GM21423 (cell line): ENCODE measurements at regions not wholly inside any gene's neighbourhood (a gene's known extent, or its start where the extent isn't known, plus 50 kb on each side); places are given as distances from the start of the nearest gene placed in this dataset.

ENCODE experiments used
- ATAC-seq: cut with Tn5 transposase; IDR thresholded peaks from one replicate; pipeline ENCODE4 v1.9.1; 2021; ENCODE audit warnings: mild to moderate bottlenecking, moderate library complexity; ENCODE audit not compliant: unreplicated experiment

- ATAC-seq, result no peak
Observed at GRCh38 chr20:11539450-11539849, 378.2 kb upstream of the BTBD3 start.

- no peak for ATAC-seq
Observed at GRCh38 chr20:11540558-11540957, 377.1 kb upstream of the BTBD3 start.

- no peak for ATAC-seq
Observed at GRCh38 chr20:11542645-11543044, 375.0 kb upstream of the BTBD3 start.

- ATAC-seq, result peak; percentile 67
Observed at GRCh38 chr20:11544029-11544678, 373.5 kb upstream of the BTBD3 start.

- ATAC-seq, result no peak
Observed at GRCh38 chr20:11546939-11547338, 370.8 kb upstream of the BTBD3 start.

GRCh38 chr20:11549172-11550103 lies 368.3 kb upstream of the BTBD3 start:
- no peak for ATAC-seq

- no peak for ATAC-seq
Observed at GRCh38 chr20:11550657-11551338, 366.9 kb upstream of the BTBD3 start.

- no peak for ATAC-seq
Observed at GRCh38 chr20:11551479-11551878, 366.2 kb upstream of the BTBD3 start.

GRCh38 chr20:11553603-11554002 lies 364.1 kb upstream of the BTBD3 start:
- no peak for ATAC-seq

- no peak for ATAC-seq
Observed at GRCh38 chr20:11555510-11555909, 362.2 kb upstream of the BTBD3 start.

GRCh38 chr20:11556410-11556809 lies 361.3 kb upstream of the BTBD3 start:
- ATAC-seq, result no peak

GRCh38 chr20:11564491-11564890 lies 353.2 kb upstream of the BTBD3 start:
- no peak for ATAC-seq

GRCh38 chr20:11569163-11569562 lies 348.5 kb upstream of the BTBD3 start:
- ATAC-seq, result no peak

- no peak for ATAC-seq
Observed at GRCh38 chr20:11573507-11573906, 344.2 kb upstream of the BTBD3 start.

- ATAC-seq, result no peak
Observed at GRCh38 chr20:11581271-11581670, 336.4 kb upstream of the BTBD3 start.

- ATAC-seq, result no peak
Observed at GRCh38 chr20:11582060-11582459, 335.6 kb upstream of the BTBD3 start.

GRCh38 chr20:11585752-11586352 lies 331.8 kb upstream of the BTBD3 start:
- ATAC-seq, result no peak

- ATAC-seq, result no peak
Observed at GRCh38 chr20:11588875-11589274, 328.8 kb upstream of the BTBD3 start.

- no peak for ATAC-seq
Observed at GRCh38 chr20:11591965-11592364, 325.7 kb upstream of the BTBD3 start.

- no peak for ATAC-seq
Observed at GRCh38 chr20:11604339-11604738, 313.4 kb upstream of the BTBD3 start.

GRCh38 chr20:11607047-11607446 lies 310.6 kb upstream of the BTBD3 start:
- ATAC-seq, result no peak
